IMR-90 (cell line): ENCODE measurements at regions not wholly inside any gene's neighbourhood (a gene's known extent, or its start where the extent isn't known, plus 50 kb on each side); places are given as distances from the start of the nearest gene placed in this dataset.

Source experiments
- ATAC-seq: fragments of 200-7000 bp; cut with Tn5 transposase; 2 replicates; pipeline ENCODE4 v1.9.1; 2020; ENCODE audit warnings: low read depth, mild to moderate bottlenecking, moderate library complexity
- BruUV-seq: library from RNA; stranded (reverse); fragments of 400-500 nt; replicated peaks from 2 replicates; lab custom pipeline; 2021; lab: Mats Ljungman, UMichigan
- CTCF ChIA-PET: fragments of 300-600 bp; formaldehyde crosslinking; extraction: SDS; loops from one replicate; lab custom pipeline; 2021; ENCODE audit warnings: antibody characterized with exemption; lab: Yijun Ruan, JAX
- POLR2A ChIA-PET: fragments of 300-600 bp; sonication (Branson Sonifier 250); formaldehyde crosslinking; loops from one replicate; lab custom pipeline; 2022; ENCODE audit warnings: antibody characterized with exemption; ENCODE audit not compliant: unreplicated experiment; lab: Charles Lee
- DNase-seq: peaks from one replicate; pipeline ENCODE4 v3.0.0; 2013
- H2AFZ ChIP-seq: replicated peaks from 2 replicates; pipeline ENCODE3; 2013; ENCODE audit warnings: low read length, mild to moderate bottlenecking; ENCODE audit not compliant: poor library complexity
- H2AK5ac ChIP-seq: 2 replicates; pipeline ENCODE4 v1.6.1; 2013; ENCODE audit warnings: low read depth, low read length, inconsistent platforms
- H2AK9ac ChIP-seq: replicated peaks from 2 replicates; pipeline ENCODE3; 2013; ENCODE audit warnings: mild to moderate bottlenecking, low read depth, low read length, moderate library complexity; ENCODE audit not compliant: poor library complexity
- H2BK120ac ChIP-seq: 2 replicates; pipeline ENCODE4 v1.6.1; 2013; ENCODE audit warnings: low read depth, low read length, inconsistent platforms
- H2BK15ac ChIP-seq: 3 replicates; pipeline ENCODE4 v1.6.1; 2013; ENCODE audit warnings: low read depth, low read length, inconsistent platforms
- H2BK20ac ChIP-seq: 2 replicates; pipeline ENCODE4 v1.6.1; 2013; ENCODE audit warnings: low read depth, mild to moderate bottlenecking, inconsistent platforms, low read length, moderate library complexity
- H2BK5ac ChIP-seq: 2 replicates; pipeline ENCODE4 v1.6.1; 2013; ENCODE audit warnings: mild to moderate bottlenecking, low read depth, low read length, inconsistent platforms; ENCODE audit not compliant: poor library complexity, severe bottlenecking
- H3K14ac ChIP-seq: replicated peaks from 2 replicates; pipeline ENCODE4 v1.6.1; 2013; ENCODE audit warnings: low read depth, low read length, inconsistent platforms
- H3K18ac ChIP-seq: 2 replicates; pipeline ENCODE4 v1.6.1; 2013; ENCODE audit warnings: low read depth, low read length, control low read depth
- H3K23ac ChIP-seq: 2 replicates; pipeline ENCODE4 v1.6.1; 2013; ENCODE audit warnings: low read depth, low read length, inconsistent platforms
- H3K27ac ChIP-seq: 2 replicates; pipeline ENCODE4 v1.5.1; 2013; ENCODE audit warnings: mild to moderate bottlenecking, control low read depth, low read length; ENCODE audit not compliant: insufficient read depth
- H3K27me3 ChIP-seq: 2 replicates; pipeline ENCODE4 v1.6.1; 2013; ENCODE audit warnings: low read length; ENCODE audit not compliant: control insufficient read depth, insufficient read depth
- H3K36me3 ChIP-seq: 2 replicates; pipeline ENCODE4 v1.6.1; 2013; ENCODE audit warnings: low read length, mixed read lengths; ENCODE audit not compliant: control insufficient read depth, insufficient read depth
- H3K4ac ChIP-seq: 2 replicates; pipeline ENCODE4 v1.6.1; 2013; ENCODE audit warnings: low read depth, low read length, inconsistent platforms
- H3K4me1 ChIP-seq: 2 replicates; pipeline ENCODE4 v1.6.1; 2013; ENCODE audit warnings: low read length, mixed read lengths; ENCODE audit not compliant: control insufficient read depth, insufficient read depth
- H3K4me2 ChIP-seq: 2 replicates; pipeline ENCODE4 v1.6.1; 2013; ENCODE audit warnings: low read depth, mild to moderate bottlenecking, control low read depth, low read length, moderate library complexity
- H3K4me3 ChIP-seq: 2 replicates; pipeline ENCODE4 v1.5.1; 2013; ENCODE audit warnings: low read depth, mild to moderate bottlenecking, control low read depth, low read length, moderate library complexity; ENCODE audit not compliant: insufficient read depth
- H3K56ac ChIP-seq: 2 replicates; pipeline ENCODE4 v1.6.1; 2013; ENCODE audit warnings: low read length, inconsistent platforms; ENCODE audit not compliant: insufficient read depth; ENCODE audit errors: extremely low read depth
- H3K79me1 ChIP-seq, 2 experiments: 2 replicates each; pipeline ENCODE4 v1.6.1; 2013; ENCODE audit warnings: low read length in 2 of 2, inconsistent platforms in 1 of 2, low read depth in 1 of 2
- H3K9ac ChIP-seq: 2 replicates; pipeline ENCODE4 v1.6.1; 2013; ENCODE audit warnings: low read depth, low read length, control low read depth
- H3K9me1 ChIP-seq: 2 replicates; pipeline ENCODE4 v1.6.1; 2013; ENCODE audit warnings: low read length, inconsistent platforms; ENCODE audit not compliant: insufficient read depth
- H3K9me3 ChIP-seq: 2 replicates; pipeline ENCODE4 v1.6.1; 2013; ENCODE audit warnings: low read length; ENCODE audit not compliant: control insufficient read depth, insufficient read depth
- H4K20me1 ChIP-seq: 2 replicates; pipeline ENCODE4 v1.6.1; 2013; ENCODE audit warnings: low read length, inconsistent platforms; ENCODE audit not compliant: insufficient read depth
- H4K5ac ChIP-seq: 2 replicates; pipeline ENCODE4 v1.6.1; 2013; ENCODE audit warnings: mild to moderate bottlenecking, low read depth, low read length, control low read depth
- H4K8ac ChIP-seq, 2 experiments: 2 replicates each; pipeline ENCODE4 v1.6.1; 2013; ENCODE audit warnings: low read depth in 2 of 2, low read length in 2 of 2, control low read depth in 1 of 2, inconsistent platforms in 1 of 2
- H4K91ac ChIP-seq: 2 replicates; pipeline ENCODE4 v1.6.1; 2013; ENCODE audit warnings: low read depth, low read length, inconsistent platforms; ENCODE audit not compliant: insufficient read depth
- BHLHE40 ChIP-seq: fragments of 150-350 bp; IDR thresholded peaks from 2 replicates; pipeline ENCODE4 v1.6.1; 2016; ENCODE audit warnings: mild to moderate bottlenecking, low read depth, low read length
- CEBPB ChIP-seq: IDR thresholded peaks from 2 replicates; pipeline ENCODE4 v1.6.1; 2012; ENCODE audit warnings: low read depth, low read length, improper control_type of control experiment
- CHD1 ChIP-seq: IDR thresholded peaks from 2 replicates; pipeline ENCODE4 v1.6.1; 2012; ENCODE audit warnings: low read depth, low read length, improper control_type of control experiment
- CTCF ChIP-seq: conservative IDR thresholded peaks from 2 replicates; pipeline ENCODE4 v1.5.1; 2012; ENCODE audit warnings: mild to moderate bottlenecking, low read depth, low read length, improper control_type of control experiment
- FOS ChIP-seq: fragments of 150-350 bp; IDR thresholded peaks from 2 replicates; pipeline ENCODE4 v1.6.1; 2016; ENCODE audit warnings: low read depth, low read length
- MAFK ChIP-seq: IDR thresholded peaks from 2 replicates; pipeline ENCODE4 v1.6.1; 2012; ENCODE audit warnings: low read depth, low read length, improper control_type of control experiment
- MAZ ChIP-seq: IDR thresholded peaks from 2 replicates; pipeline ENCODE4 v1.6.1; 2012; ENCODE audit warnings: low read depth, mild to moderate bottlenecking, low read length, improper control_type of control experiment, moderate library complexity, borderline replicate concordance
- MXI1 ChIP-seq: IDR thresholded peaks from 2 replicates; pipeline ENCODE4 v1.6.1; 2012; ENCODE audit warnings: low read depth, mild to moderate bottlenecking, low read length, moderate library complexity, borderline replicate concordance
- NFE2L2 ChIP-seq: fragments of 150-350 bp; IDR thresholded peaks from 2 replicates; pipeline ENCODE4 v1.6.1; 2016; ENCODE audit warnings: low read depth, mild to moderate bottlenecking, low read length
- POLR2A ChIP-seq: IDR thresholded peaks from 2 replicates; pipeline ENCODE4 v1.6.1; 2012; ENCODE audit warnings: mild to moderate bottlenecking, low read depth, low read length
- RAD21 ChIP-seq: IDR thresholded peaks from 2 replicates; pipeline ENCODE4 v1.6.1; 2012; ENCODE audit warnings: low read length, improper control_type of control experiment
- RCOR1 ChIP-seq: IDR thresholded peaks from 2 replicates; pipeline ENCODE4 v1.6.1; 2012; ENCODE audit warnings: mild to moderate bottlenecking, low read length, improper control_type of control experiment; ENCODE audit not compliant: insufficient replicate concordance
- RFX5 ChIP-seq: IDR thresholded peaks from 2 replicates; pipeline ENCODE4 v1.8.0; 2012; ENCODE audit warnings: low read depth, mild to moderate bottlenecking, low read length, moderate library complexity
- SMC3 ChIP-seq: fragments of 150-350 bp; IDR thresholded peaks from 2 replicates; pipeline ENCODE4 v1.6.1; 2016; ENCODE audit warnings: low read depth, mild to moderate bottlenecking, antibody characterized with exemption, low read length, moderate library complexity
- USF2 ChIP-seq: fragments of 150-350 bp; IDR thresholded peaks from 2 replicates; pipeline ENCODE4 v1.6.1; 2017; ENCODE audit warnings: mild to moderate bottlenecking, antibody characterized with exemption, low read length, low read depth
- WGBS, 2 experiments: methylation state at CpG; one replicate each; pipeline versions ENCODE4 v1.1.5 to v1.1.7; 2013; ENCODE audit warnings: missing lambda C conversion rate in 2 of 2; ENCODE audit not compliant: insufficient read length in 1 of 2; ENCODE audit errors: extremely low coverage in 2 of 2; 5-methylcytosine and 5-hydroxymethylcytosine counted together
- dilution Hi-C: fragments of 300-500 bp; cut with HindIII; formaldehyde crosslinking; loops from one replicate; pipeline ENCODE4 v1.14.3; 2018; ENCODE audit warnings: low sequenced_read_pairs; ENCODE audit not compliant: unreplicated experiment
- in situ Hi-C: fragments of 300-500 bp; cut with MboI; formaldehyde crosslinking; loops from 3 replicates; pipeline ENCODE4 v1.14.3; 2019; ENCODE audit warnings: low sequenced_read_pairs, inconsistent platforms, mixed read lengths
- intact Hi-C: fragments of 100-400 bp; cut with micrococcal nuclease; formaldehyde crosslinking; loops from 2 replicates; pipeline ENCODE4 v1.10.0; 2022
- TF ChIP-seq, protein P1 (sequence below): fragments of 150-350 bp; IDR thresholded peaks from 2 replicates; pipeline ENCODE4 v1.6.1; 2016; ENCODE audit warnings: low read depth, mild to moderate bottlenecking, low read length, moderate library complexity, borderline replicate concordance

GRCh38 chr3:1513662-1514061, 420.8 kb downstream of the CNTN6 start:
- Histone ChIP-seq H3K4me3 (no peak overlapping the region), H2AK5ac (no peak overlapping the region), H2BK120ac (no peak overlapping the region), H3K56ac (no peak overlapping the region), H3K27ac (no peak overlapping the region), H3K9ac (no peak overlapping the region), H2AK9ac (no peak overlapping the region), H3K9me1 (no peaks in the 10 kb centered on the region), H3K27me3 (no peaks in the 10 kb centered on the region), H2BK5ac (no peak overlapping the region), H4K91ac (no peak overlapping the region), H4K5ac (no peak overlapping the region), H3K14ac (no peak overlapping the region), H3K4ac (no peak overlapping the region), H4K8ac (no peak overlapping the region), H2BK15ac (no peak overlapping the region), H3K36me3 (no peaks in the 10 kb centered on the region), H3K4me1 (no peaks in the 10 kb centered on the region), H3K79me1 (no peaks in the 10 kb centered on the region), H3K9me3 (peaks cover 8% of the 10 kb centered on the region), H3K4me2 (no peak overlapping the region), H2BK20ac (no peak overlapping the region), H2AFZ (no peak overlapping the region), H3K23ac (no peak overlapping the region), H4K20me1 (no peaks in the 10 kb centered on the region), H3K18ac (no peak overlapping the region)
- in situ Hi-C loops: no loop called here
- POLR2A ChIA-PET: no interaction called here
- no peak for ATAC-seq
- intact Hi-C loops: no loop called here
- no TSS peak for BruUV-seq
- CTCF ChIA-PET: no interaction called here
- DNase-seq: no peak
- no peak for TF ChIP-seq RAD21
- no peak for TF ChIP-seq CHD1
- no peak for TF ChIP-seq MAZ
- TF ChIP-seq, protein P1, sequence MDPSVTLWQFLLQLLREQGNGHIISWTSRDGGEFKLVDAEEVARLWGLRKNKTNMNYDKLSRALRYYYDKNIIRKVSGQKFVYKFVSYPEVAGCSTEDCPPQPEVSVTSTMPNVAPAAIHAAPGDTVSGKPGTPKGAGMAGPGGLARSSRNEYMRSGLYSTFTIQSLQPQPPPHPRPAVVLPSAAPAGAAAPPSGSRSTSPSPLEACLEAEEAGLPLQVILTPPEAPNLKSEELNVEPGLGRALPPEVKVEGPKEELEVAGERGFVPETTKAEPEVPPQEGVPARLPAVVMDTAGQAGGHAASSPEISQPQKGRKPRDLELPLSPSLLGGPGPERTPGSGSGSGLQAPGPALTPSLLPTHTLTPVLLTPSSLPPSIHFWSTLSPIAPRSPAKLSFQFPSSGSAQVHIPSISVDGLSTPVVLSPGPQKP: no peak
- no peak for TF ChIP-seq BHLHE40
- no peak for TF ChIP-seq USF2
- no peak for TF ChIP-seq CTCF
- TF ChIP-seq RCOR1: no peak
- TF ChIP-seq NFE2L2: no peak
- TF ChIP-seq CEBPB: no peak
- no peak for TF ChIP-seq SMC3
- TF ChIP-seq MAFK: no peak
- TF ChIP-seq FOS: no peak
- no peak for TF ChIP-seq POLR2A
- no peak for TF ChIP-seq RFX5
- TF ChIP-seq MXI1: no peak
- dilution Hi-C loops: no loop called here
- WGBS, 2 experiments: 20% methylated on average over 1 of the region's 3 CpGs; no CpG with 5 or more reads in 1 of the 2 experiments
